H1 (cell line): ENCODE measurements at regions not wholly inside any gene's neighbourhood (a gene's known extent, or its start where the extent isn't known, plus 50 kb on each side); places are given as distances from the start of the nearest gene placed in this dataset.

Source experiments
- CTCF ChIA-PET: fragments of 300-600 bp; sonication (Branson Sonifier 250); formaldehyde crosslinking; loops from one replicate; lab custom pipeline; 2021; ENCODE audit not compliant: partially characterized antibody; lab: Charles Lee
- POLR2A ChIA-PET: fragments of 300-600 bp; sonication (Branson Sonifier 250); formaldehyde crosslinking; loops from one replicate; lab custom pipeline; 2021; ENCODE audit warnings: inconsistent platforms; ENCODE audit not compliant: partially characterized antibody; lab: Charles Lee
- DNase-seq, 2 experiments: peaks; one replicate each; pipeline versions ENCODE4 v3.0.0 to v3.0.0-alpha.2; 2010 to 2022; ENCODE audit warnings: low spot score in 2 of 2, low read depth in 1 of 2, mixed read lengths in 1 of 2
- FAIRE-seq: peaks from 2 replicates; lab custom pipeline; 2011; peaks lifted over from hg19 to GRCh38; lab: Jason Lieb, UNC
- H2AFZ ChIP-seq: 2 replicates; pipeline ENCODE4 v1.8.1; 2012; ENCODE audit warnings: low read length, inconsistent platforms
- H2AK5ac ChIP-seq: 2 replicates; pipeline ENCODE4 v1.6.1; 2013; ENCODE audit warnings: low read depth, low read length
- H2BK120ac ChIP-seq: replicated peaks from 2 replicates; pipeline ENCODE3; 2013; ENCODE audit warnings: low read depth, low read length, inconsistent platforms
- H2BK12ac ChIP-seq: 2 replicates; pipeline ENCODE4 v1.6.1; 2013; ENCODE audit warnings: low read depth, low read length
- H2BK15ac ChIP-seq: 2 replicates; pipeline ENCODE4 v1.6.1; 2013; ENCODE audit warnings: low read length
- H2BK20ac ChIP-seq: 2 replicates; pipeline ENCODE4 v1.6.1; 2013; ENCODE audit warnings: low read length
- H2BK5ac ChIP-seq: 2 replicates; pipeline ENCODE4 v1.6.1; 2013; ENCODE audit warnings: low read depth, low read length
- H3K14ac ChIP-seq: 2 replicates; pipeline ENCODE4 v1.6.1; 2013; ENCODE audit warnings: inconsistent platforms; ENCODE audit not compliant: insufficient read length
- H3K18ac ChIP-seq: 2 replicates; pipeline ENCODE4 v1.6.1; 2013; ENCODE audit warnings: low read length; ENCODE audit errors: extremely low read depth
- H3K23ac ChIP-seq: 2 replicates; pipeline ENCODE4 v1.6.1; 2013; ENCODE audit warnings: inconsistent platforms; ENCODE audit not compliant: insufficient read length
- H3K23me2 ChIP-seq: 2 replicates; pipeline ENCODE4 v1.6.1; 2013; ENCODE audit warnings: low read depth, low read length
- H3K27ac ChIP-seq: 2 replicates; pipeline ENCODE4 v1.6.1; 2011; ENCODE audit warnings: low read depth, low read length, inconsistent platforms
- H3K27me3 ChIP-seq, 4 experiments: replicated peaks in 1 of 4; 1 replicate in 1 of 4; 2 replicates in 3 of 4; pipeline versions ENCODE4 v1.6.1 to v1.8.1; 2011 to 2013; ENCODE audit warnings: low read length in 3 of 4, mild to moderate bottlenecking in 3 of 4, inconsistent platforms in 2 of 4, mixed read lengths in 2 of 4, moderate library complexity in 1 of 4; ENCODE audit not compliant: control insufficient read depth in 3 of 4, insufficient read depth in 3 of 4; ENCODE audit errors: extremely low read depth in 1 of 4
- H3K36me3 ChIP-seq, 4 experiments: 2 replicates each; pipeline versions ENCODE4 v1.6.1 to v1.8.1; 2011 to 2013; ENCODE audit warnings: mild to moderate bottlenecking in 4 of 4, low read length in 3 of 4, moderate library complexity in 2 of 4, control low read depth in 1 of 4, inconsistent platforms in 1 of 4; ENCODE audit not compliant: insufficient read depth in 4 of 4, control insufficient read depth in 2 of 4
- H3K4ac ChIP-seq: replicated peaks from 2 replicates; pipeline ENCODE3; 2013; ENCODE audit warnings: low read length, low read depth, mixed read lengths, inconsistent platforms; ENCODE audit not compliant: insufficient read length
- H3K4me1 ChIP-seq, 4 experiments: replicated peaks in 1 of 4; 1 replicate in 1 of 4; 2 replicates in 3 of 4; pipeline versions ENCODE4 v1.6.1 to v1.8.1; 2011 to 2013; ENCODE audit warnings: low read length in 3 of 4, inconsistent platforms in 2 of 4, mixed read lengths in 1 of 4; ENCODE audit not compliant: insufficient read depth in 4 of 4, control insufficient read depth in 3 of 4
- H3K4me2 ChIP-seq, 2 experiments: 2 replicates each; pipeline versions ENCODE4 v1.6.1 to v1.8.1; 2011 to 2013; ENCODE audit warnings: low read depth in 2 of 2, low read length in 2 of 2, control low read depth in 1 of 2, inconsistent platforms in 1 of 2, mild to moderate bottlenecking in 1 of 2; ENCODE audit not compliant: insufficient read depth in 1 of 2
- H3K4me3 ChIP-seq, 4 experiments: fragments of 200-600, 300-600 bp in 1 of 4; sonication (generic), shearing (Covaris generic), sonication (Bioruptor Twin) in 1 of 4; 2 replicates each; pipeline versions ENCODE4 v1.5.1 to v1.8.1; 2011 to 2016; ENCODE audit warnings: low read length in 4 of 4, low read depth in 3 of 4, control low read depth in 2 of 4, inconsistent platforms in 2 of 4, mild to moderate bottlenecking in 2 of 4, mixed read lengths in 1 of 4, moderate library complexity in 1 of 4; ENCODE audit not compliant: insufficient read depth in 2 of 4; ENCODE audit errors: extremely low read depth in 1 of 4
- H3K56ac ChIP-seq: replicated peaks from 2 replicates; pipeline ENCODE3; 2013; ENCODE audit warnings: low read depth, mild to moderate bottlenecking, mixed read lengths, low read length, inconsistent platforms; ENCODE audit not compliant: insufficient read length
- H3K79me1 ChIP-seq: 2 replicates; pipeline ENCODE4 v1.6.1; 2013; ENCODE audit warnings: low read depth, low read length, control low read depth
- H3K79me2 ChIP-seq, 2 experiments: 2 replicates each; pipeline versions ENCODE4 v1.6.1 to v1.8.1; 2012 to 2013; ENCODE audit warnings: low read length in 2 of 2, mild to moderate bottlenecking in 2 of 2, inconsistent platforms in 1 of 2; ENCODE audit not compliant: insufficient read depth in 2 of 2, control insufficient read depth in 1 of 2
- H3K9ac ChIP-seq, 4 experiments: replicated peaks in 1 of 4; 1 replicate in 1 of 4; 2 replicates in 3 of 4; pipeline versions ENCODE4 v1.6.1 to v1.8.1; 2011 to 2013; ENCODE audit warnings: low read depth in 3 of 4, low read length in 3 of 4, control low read depth in 2 of 4, mild to moderate bottlenecking in 2 of 4, moderate library complexity in 2 of 4, inconsistent platforms in 1 of 4; ENCODE audit errors: extremely low read depth in 1 of 4
- H3K9me3 ChIP-seq, 2 experiments: 2 replicates each; pipeline versions ENCODE4 v1.6.1 to v1.8.1; 2012 to 2013; ENCODE audit warnings: mild to moderate bottlenecking in 2 of 2, moderate library complexity in 2 of 2, control low read depth in 1 of 2, inconsistent platforms in 1 of 2, low read depth in 1 of 2, low read length in 1 of 2, mixed read lengths in 1 of 2; ENCODE audit not compliant: insufficient read depth in 2 of 2
- H4K20me1 ChIP-seq, 2 experiments: replicated peaks in 1 of 2; 2 replicates each; pipeline versions ENCODE3 to v1.8.1; 2011 to 2013; ENCODE audit warnings: inconsistent platforms in 2 of 2, low read length in 2 of 2, mild to moderate bottlenecking in 1 of 2; ENCODE audit not compliant: insufficient read depth in 2 of 2, control insufficient read depth in 1 of 2
- H4K5ac ChIP-seq: 2 replicates; pipeline ENCODE4 v1.6.1; 2013; ENCODE audit warnings: low read length, low read depth, mixed read lengths, inconsistent platforms; ENCODE audit not compliant: insufficient read length
- H4K8ac ChIP-seq: 2 replicates; pipeline ENCODE4 v1.8.0; 2013; ENCODE audit warnings: mild to moderate bottlenecking, moderate library complexity, low read length, inconsistent platforms; ENCODE audit not compliant: insufficient read depth; ENCODE audit errors: extremely low read depth
- H4K91ac ChIP-seq: replicated peaks from 2 replicates; pipeline ENCODE3; 2013; ENCODE audit warnings: low read length, mixed read lengths, inconsistent platforms; ENCODE audit not compliant: insufficient read length
- HDAC6 ChIP-seq: IDR thresholded peaks from one replicate; pipeline ENCODE4 v1.7.1; 2012; ENCODE audit warnings: low read depth, mild to moderate bottlenecking, inconsistent platforms, low read length, moderate library complexity
- NANOG ChIP-seq: IDR thresholded peaks from 2 replicates; pipeline ENCODE4 v1.6.1; 2011; ENCODE audit warnings: low read length, low read depth, mild to moderate bottlenecking, inconsistent platforms; ENCODE audit not compliant: insufficient read depth, poor library complexity, severe bottlenecking
- WGBS, 2 experiments: shearing (Covaris generic) in 1 of 2; methylation state at CpG; one replicate each; pipeline versions ENCODE4 v1.1.6 to v1.1.7; 2013 to 2015; ENCODE audit warnings: low lambda C conversion rate in 2 of 2, mixed read lengths in 2 of 2, inconsistent platforms in 1 of 2, low coverage in 1 of 2, missing lambda C conversion rate in 1 of 2; ENCODE audit not compliant: insufficient replicate concordance in 2 of 2, insufficient coverage in 1 of 2, insufficient read length in 1 of 2; ENCODE audit errors: extremely low coverage in 1 of 2, missing lambda C conversion rate in 1 of 2; 5-methylcytosine and 5-hydroxymethylcytosine counted together

GRCh38 chrX:120680090-120680489 is 50.2 kb upstream of the C1GALT1C1 start:
- no peaks in the 10 kb centered on the region for H3K79me2 ChIP-seq
- CTCF ChIA-PET: interaction anchor here (1.0 kb wide), 1 partner anchor 15 kb away, joined by 3 read pairs; no protein-coding TSS in a partner anchor
- no peak overlapping the region for H3K4ac ChIP-seq
- H4K5ac ChIP-seq: no peak overlapping the region
- H2BK5ac ChIP-seq: no peak overlapping the region
- H3K14ac ChIP-seq: no peak overlapping the region
- H2BK120ac ChIP-seq: no peak overlapping the region
- H4K91ac ChIP-seq: no peak overlapping the region
- no peaks in the 10 kb centered on the region for H4K20me1 ChIP-seq
- H3K56ac ChIP-seq: no peak overlapping the region
- H3K36me3 ChIP-seq: no peaks in the 10 kb centered on the region
- H2BK15ac ChIP-seq: no peak overlapping the region
- no peak overlapping the region for H3K9ac ChIP-seq
- 92% methylated on average over 5 of the region's 5 CpGs; no CpG with 5 or more reads in 1 of the 2 experiments for WGBS, 2 experiments
- no peaks in the 10 kb centered on the region for H3K27me3 ChIP-seq
- no peak overlapping the region for H3K27ac ChIP-seq
- no peak overlapping the region for H3K4me2 ChIP-seq
- no peak overlapping the region for H2AK5ac ChIP-seq
- H3K4me1 ChIP-seq: no peaks in the 10 kb centered on the region
- POLR2A ChIA-PET: interaction anchor here (0.6 kb wide), 1 partner anchor 137 kb away, joined by 3 read pairs; no protein-coding TSS in a partner anchor
- no peak overlapping the region for H2BK12ac ChIP-seq
- H2AFZ ChIP-seq: no peak overlapping the region
- no peak overlapping the region for H3K18ac ChIP-seq
- no peak overlapping the region for H3K4me3 ChIP-seq
- DNase-seq (no peak), FAIRE-seq (no peak)
- no peaks in the 10 kb centered on the region for H3K23me2 ChIP-seq
- no peak overlapping the region for H4K8ac ChIP-seq
- no peak overlapping the region for H3K23ac ChIP-seq
- TF ChIP-seq NANOG (no peak), HDAC6 (no peak)
- H2BK20ac ChIP-seq: no peak overlapping the region
- no peaks in the 10 kb centered on the region for H3K9me3 ChIP-seq
- no peaks in the 10 kb centered on the region for H3K79me1 ChIP-seq
